A673 (cell line): ENCODE measurements at regions not wholly inside any gene's neighbourhood (a gene's known extent, or its start where the extent isn't known, plus 50 kb on each side); places are given as distances from the start of the nearest gene placed in this dataset.

Experiments used
- BruUV-seq: library from RNA; stranded (reverse); fragments of 400-500 nt; replicated peaks from 2 replicates; lab custom pipeline; 2021; lab: Mats Ljungman, UMichigan
- CTCF ChIA-PET: fragments of 300-600 bp; sonication (Branson Sonifier 250); formaldehyde crosslinking; loops from one replicate; lab custom pipeline; 2022; ENCODE audit warnings: antibody characterized with exemption; lab: Charles Lee
- POLR2A ChIA-PET: fragments of 300-600 bp; sonication (Branson Sonifier 250); formaldehyde crosslinking; loops from one replicate; lab custom pipeline; 2022; ENCODE audit warnings: antibody characterized with exemption; ENCODE audit not compliant: low non-redundant PET; lab: Charles Lee
- DNase-seq: peaks from one replicate; pipeline ENCODE4 v3.0.0-alpha.2; 2015; ENCODE audit warnings: low spot score
- H3K27ac ChIP-seq: fragments of 200-600 bp; sonication (generic); 2 replicates; pipeline ENCODE4 v1.5.1; 2016; ENCODE audit warnings: mixed run types, low read depth, mild to moderate bottlenecking, mixed read lengths, antibody characterized with exemption, low read length; ENCODE audit not compliant: poor library complexity, severe bottlenecking
- H3K27me3 ChIP-seq: fragments of 200-600 bp; sonication (generic); replicated peaks from 2 replicates; pipeline ENCODE4 v1.6.1; 2017; ENCODE audit warnings: mixed run types, low read depth, mild to moderate bottlenecking, mixed read lengths, antibody characterized with exemption, low read length; ENCODE audit not compliant: insufficient read depth, poor library complexity
- H3K36me3 ChIP-seq: fragments of 200-600 bp; sonication (generic); 2 replicates; pipeline ENCODE4 v1.6.1; 2016; ENCODE audit warnings: mixed run types, mild to moderate bottlenecking, mixed read lengths, antibody characterized with exemption, low read length; ENCODE audit not compliant: insufficient read depth, poor library complexity, severe bottlenecking
- H3K4me1 ChIP-seq: fragments of 200-600 bp; sonication (generic); 2 replicates; pipeline ENCODE4 v1.6.1; 2017; ENCODE audit warnings: mixed run types, mild to moderate bottlenecking, mixed read lengths, antibody characterized with exemption, low read length; ENCODE audit not compliant: insufficient read depth, poor library complexity, severe bottlenecking
- H3K4me3 ChIP-seq: fragments of 200-600 bp; sonication (generic); 2 replicates; pipeline ENCODE4 v1.5.1; 2016; ENCODE audit warnings: low read depth, mixed run types, mild to moderate bottlenecking, mixed read lengths, low read length; ENCODE audit not compliant: poor library complexity, severe bottlenecking
- H3K9me3 ChIP-seq: fragments of 200-600 bp; sonication (generic); 2 replicates; pipeline ENCODE4 v1.6.1; 2016; ENCODE audit warnings: mixed run types, low read depth, mild to moderate bottlenecking, mixed read lengths, antibody characterized with exemption, low read length; ENCODE audit not compliant: poor library complexity, severe bottlenecking
- EZH2 ChIP-seq: fragments of 200-600 bp; sonication (generic); IDR thresholded peaks from 2 replicates; pipeline ENCODE4 v1.6.1; 2017; ENCODE audit warnings: borderline replicate concordance, low read depth, mild to moderate bottlenecking, mixed read lengths, antibody characterized with exemption, low read length; ENCODE audit not compliant: poor library complexity, severe bottlenecking
- intact Hi-C: fragments of 100-400 bp; cut with micrococcal nuclease; formaldehyde crosslinking; loops from one replicate; pipeline ENCODE4 v1.10.0; 2022; ENCODE audit not compliant: unreplicated experiment
- TF ChIP-seq, protein P1 (sequence below): fragments of 300-800, 200-600 bp; sonication (generic); conservative IDR thresholded peaks from 2 replicates; pipeline ENCODE4 v1.5.1; 2017; ENCODE audit warnings: low read depth, mild to moderate bottlenecking, antibody characterized with exemption, low read length, moderate library complexity, mixed read lengths

DNA sequence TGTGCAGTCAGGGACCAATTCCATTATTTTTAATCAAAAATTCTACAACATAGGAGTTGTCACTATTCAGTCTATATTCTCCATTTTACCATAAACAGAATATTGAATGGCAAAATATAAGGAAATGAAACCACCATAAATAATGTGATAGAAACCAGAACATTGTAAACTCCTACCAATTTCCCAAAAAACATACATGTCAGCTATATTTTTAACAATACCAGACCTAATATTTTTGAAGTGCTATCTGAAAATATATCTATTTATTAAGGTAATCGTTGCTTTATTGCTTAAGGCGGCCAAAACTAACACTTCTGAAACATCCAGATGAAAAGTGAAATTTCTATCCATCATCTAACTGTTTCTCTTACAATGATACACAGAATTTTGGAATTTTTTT lies 123.0 kb upstream of the C11orf58 start:
- BruUV-seq, result no TSS peak
- TF ChIP-seq EZH2, result no peak
- TF ChIP-seq, protein P1, sequence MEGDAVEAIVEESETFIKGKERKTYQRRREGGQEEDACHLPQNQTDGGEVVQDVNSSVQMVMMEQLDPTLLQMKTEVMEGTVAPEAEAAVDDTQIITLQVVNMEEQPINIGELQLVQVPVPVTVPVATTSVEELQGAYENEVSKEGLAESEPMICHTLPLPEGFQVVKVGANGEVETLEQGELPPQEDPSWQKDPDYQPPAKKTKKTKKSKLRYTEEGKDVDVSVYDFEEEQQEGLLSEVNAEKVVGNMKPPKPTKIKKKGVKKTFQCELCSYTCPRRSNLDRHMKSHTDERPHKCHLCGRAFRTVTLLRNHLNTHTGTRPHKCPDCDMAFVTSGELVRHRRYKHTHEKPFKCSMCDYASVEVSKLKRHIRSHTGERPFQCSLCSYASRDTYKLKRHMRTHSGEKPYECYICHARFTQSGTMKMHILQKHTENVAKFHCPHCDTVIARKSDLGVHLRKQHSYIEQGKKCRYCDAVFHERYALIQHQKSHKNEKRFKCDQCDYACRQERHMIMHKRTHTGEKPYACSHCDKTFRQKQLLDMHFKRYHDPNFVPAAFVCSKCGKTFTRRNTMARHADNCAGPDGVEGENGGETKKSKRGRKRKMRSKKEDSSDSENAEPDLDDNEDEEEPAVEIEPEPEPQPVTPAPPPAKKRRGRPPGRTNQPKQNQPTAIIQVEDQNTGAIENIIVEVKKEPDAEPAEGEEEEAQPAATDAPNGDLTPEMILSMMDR, result no peak

DNA sequence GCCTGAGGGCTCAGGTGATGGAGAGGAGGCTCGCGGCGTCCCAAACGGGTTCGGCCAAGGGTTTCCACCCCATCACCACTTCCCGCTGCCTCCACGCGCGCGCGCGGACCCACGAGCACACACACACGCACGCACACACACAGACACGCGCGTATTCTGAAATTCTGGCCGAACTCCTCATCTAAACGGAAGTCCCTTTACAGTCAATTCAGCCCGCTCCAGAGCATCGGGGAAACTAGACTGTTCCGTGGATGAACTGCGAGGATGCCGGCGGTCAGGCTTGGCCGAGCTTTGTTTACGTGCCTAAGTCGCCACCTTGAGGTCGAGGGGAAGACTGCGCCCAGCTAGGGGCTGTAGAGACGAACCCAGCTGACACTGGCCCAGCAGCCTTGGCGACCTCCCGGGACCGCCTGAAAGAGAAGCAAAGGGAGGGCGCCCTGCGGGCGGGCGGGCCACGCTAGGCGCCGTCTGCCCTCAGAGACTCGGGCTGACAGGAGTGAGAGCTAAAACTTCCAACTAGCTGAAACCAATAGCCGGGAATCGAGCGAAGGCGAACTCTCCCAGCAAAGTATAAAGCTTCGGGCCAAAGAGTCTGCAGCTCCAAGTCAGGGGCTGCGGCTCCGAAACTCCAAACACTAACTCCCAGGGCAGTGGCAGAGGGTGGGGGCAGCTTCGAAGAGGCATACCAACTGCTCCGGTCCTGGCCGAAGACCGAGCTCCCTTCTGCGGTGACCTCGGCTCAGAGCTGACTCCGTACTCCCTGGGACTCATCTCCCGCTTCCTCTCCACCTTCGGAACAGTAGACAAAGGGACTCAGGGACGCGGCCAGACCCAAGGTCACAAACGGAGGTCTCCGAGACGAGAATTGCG lies 124.7 kb upstream of the C11orf58 start:
- Histone ChIP-seq H3K4me1 (peaks cover 18% of the 10 kb centered on the region), H3K4me3 (peak overlapping the region; percentile 61), H3K36me3 (no peaks in the 10 kb centered on the region), H3K9me3 (no peaks in the 10 kb centered on the region), H3K27ac (peak overlapping the region; percentile 70), H3K27me3 (no peaks in the 10 kb centered on the region)
- CTCF ChIA-PET, result interaction anchor here (0.5 to 1.3 kb wide), 7 partner anchors 339 to 964 kb away, joined by 3 to 7 read pairs (median 4); no protein-coding TSS in a partner anchor
- intact Hi-C loops, result loop anchor here (1.0 to 5.0 kb wide), 6 partner anchors 591 to 1336 kb away; no protein-coding TSS in a partner anchor
- POLR2A ChIA-PET, result interaction anchor here (0.6 kb wide), 1 partner anchor 1286 kb away, joined by 5 read pairs; no protein-coding TSS in a partner anchor
- no TSS peak for BruUV-seq
- peak; percentile 93 for DNase-seq
- TF ChIP-seq, protein P1, result peak; percentile 90
- TF ChIP-seq EZH2, result no peak

More for the DNA sequence above, 123.0 kb upstream of the C11orf58 start:
- H3K4me3 ChIP-seq, result no peak overlapping the region
- H3K9me3 ChIP-seq, result no peaks in the 10 kb centered on the region
- H3K27ac ChIP-seq, result no peak overlapping the region
- intact Hi-C loops, result no loop called here
- ChIA-PET CTCF (no interaction called here), POLR2A (no interaction called here)
- H3K27me3 ChIP-seq, result no peaks in the 10 kb centered on the region
- DNase-seq, result no peak
- no peaks in the 10 kb centered on the region for H3K36me3 ChIP-seq
- H3K4me1 ChIP-seq, result peaks cover 17% of the 10 kb centered on the region

DNA sequence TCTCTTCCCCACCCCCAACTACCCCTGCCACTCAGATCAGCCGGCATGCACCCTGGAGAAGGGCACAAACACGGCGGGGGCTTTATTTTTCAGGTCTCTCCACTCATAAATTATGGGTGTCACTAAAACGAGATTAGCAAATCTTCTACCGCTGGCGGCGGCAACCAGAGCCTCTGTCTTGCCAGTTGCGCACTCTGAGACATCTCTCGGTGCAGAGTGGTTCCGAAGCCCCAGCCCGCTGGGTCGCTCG lies 125.3 kb upstream of the C11orf58 start:
- ChIA-PET CTCF (interaction anchor here (0.5 to 1.3 kb wide), 5 partner anchors 338 to 963 kb away, joined by 3 to 7 read pairs (median 4); no protein-coding TSS in a partner anchor), POLR2A (no interaction called here)
- H3K27me3 ChIP-seq, result no peaks in the 10 kb centered on the region
- H3K9me3 ChIP-seq, result no peaks in the 10 kb centered on the region
- DNase-seq, result no peak
- peak overlapping the region; percentile 61 for H3K4me3 ChIP-seq
- peak overlapping the region; percentile 41 for H3K27ac ChIP-seq
- intact Hi-C loops, result loop anchor here (1.0 to 5.0 kb wide), 6 partner anchors 591 to 1336 kb away; no protein-coding TSS in a partner anchor
- BruUV-seq, result no TSS peak
- H3K4me1 ChIP-seq, result peaks cover 18% of the 10 kb centered on the region
- H3K36me3 ChIP-seq, result no peaks in the 10 kb centered on the region
- TF ChIP-seq, protein P1, result no peak
- TF ChIP-seq EZH2, result no peak
